ENCODE measurements at regions not wholly inside any gene's neighbourhood (a gene's known extent, or its start where the extent isn't known, plus 50 kb on each side); places are given as distances from the start of the nearest gene placed in this dataset.

DNA sequence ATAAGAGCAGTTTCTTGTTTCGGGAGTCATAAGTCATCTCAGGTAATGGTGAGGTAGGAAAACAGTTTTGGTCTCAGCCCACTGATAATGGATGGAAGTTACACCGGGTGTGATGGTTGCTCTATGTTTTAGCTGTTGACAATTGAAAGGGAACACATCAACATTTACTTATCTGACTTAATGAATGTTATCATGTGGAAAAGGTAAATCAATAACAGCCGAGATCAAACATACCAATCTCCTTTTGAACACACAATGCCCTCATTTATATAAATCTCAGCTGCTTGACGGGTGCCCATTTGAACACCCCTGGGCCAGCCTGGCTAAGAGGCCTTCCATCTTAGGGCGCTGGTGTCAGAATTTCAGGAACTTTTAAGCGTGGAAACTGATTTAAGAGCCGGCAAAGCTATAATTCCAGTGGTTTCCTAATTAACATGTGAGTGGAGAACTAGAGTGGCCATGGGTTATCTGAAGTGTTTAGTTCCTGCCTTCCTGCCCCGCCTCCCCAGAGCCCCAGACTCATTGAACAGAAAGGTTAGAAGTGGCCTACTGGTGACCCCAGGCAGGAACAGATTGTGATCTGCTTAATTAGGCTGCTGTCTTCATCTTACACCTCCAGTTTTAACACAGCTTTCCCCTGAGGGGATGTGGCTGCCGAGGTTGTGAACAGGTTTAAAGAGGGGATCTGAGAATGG is 572.7 kb downstream of the FGF9 start:
- TF ChIP-seq, protein P1, sequence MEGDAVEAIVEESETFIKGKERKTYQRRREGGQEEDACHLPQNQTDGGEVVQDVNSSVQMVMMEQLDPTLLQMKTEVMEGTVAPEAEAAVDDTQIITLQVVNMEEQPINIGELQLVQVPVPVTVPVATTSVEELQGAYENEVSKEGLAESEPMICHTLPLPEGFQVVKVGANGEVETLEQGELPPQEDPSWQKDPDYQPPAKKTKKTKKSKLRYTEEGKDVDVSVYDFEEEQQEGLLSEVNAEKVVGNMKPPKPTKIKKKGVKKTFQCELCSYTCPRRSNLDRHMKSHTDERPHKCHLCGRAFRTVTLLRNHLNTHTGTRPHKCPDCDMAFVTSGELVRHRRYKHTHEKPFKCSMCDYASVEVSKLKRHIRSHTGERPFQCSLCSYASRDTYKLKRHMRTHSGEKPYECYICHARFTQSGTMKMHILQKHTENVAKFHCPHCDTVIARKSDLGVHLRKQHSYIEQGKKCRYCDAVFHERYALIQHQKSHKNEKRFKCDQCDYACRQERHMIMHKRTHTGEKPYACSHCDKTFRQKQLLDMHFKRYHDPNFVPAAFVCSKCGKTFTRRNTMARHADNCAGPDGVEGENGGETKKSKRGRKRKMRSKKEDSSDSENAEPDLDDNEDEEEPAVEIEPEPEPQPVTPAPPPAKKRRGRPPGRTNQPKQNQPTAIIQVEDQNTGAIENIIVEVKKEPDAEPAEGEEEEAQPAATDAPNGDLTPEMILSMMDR (IDR thresholded peaks at IDR 0.05) = no peak
- TF ChIP-seq POLR2AphosphoS5 (IDR thresholded peaks at IDR 0.05; ENCODE audit: low read depth, low read length) = no peak
